Hematopoietic multipotent progenitor cell treated with erythropoietin and hydrocortisone succinate and interleukin-3 and kit ligand, for 17 days (in vitro differentiated cells): ENCODE measurements at regions not wholly inside any gene's neighbourhood (a gene's known extent, or its start where the extent isn't known, plus 50 kb on each side); places are given as distances from the start of the nearest gene placed in this dataset.

Experiments
- DNase-seq: peaks from one replicate; pipeline ENCODE4 v3.0.0-alpha.2; 2015; ENCODE audit warnings: low spot score

GRCh38 chr10:32169556-32169955 is 113.3 kb upstream of the KIF5B start:
- no peak for DNase-seq

- no peak for DNase-seq
Observed at GRCh38 chr10:32167450-32167849, 111.2 kb upstream of the KIF5B start.

- DNase-seq, result no peak
Observed at GRCh38 chr10:32166365-32166764, 110.1 kb upstream of the KIF5B start.

GRCh38 chr10:32163762-32164148 is 107.5 kb upstream of the KIF5B start:
- no peak for DNase-seq

GRCh38 chr10:32163071-32163761 is 107.0 kb upstream of the KIF5B start:
- no peak for DNase-seq

- DNase-seq, result no peak
Observed at GRCh38 chr10:32161586-32161985, 105.4 kb upstream of the KIF5B start.

- DNase-seq, result no peak
Observed at GRCh38 chr10:32160864-32161263, 104.6 kb upstream of the KIF5B start.

GRCh38 chr10:32159264-32159663 is 103.0 kb upstream of the KIF5B start:
- DNase-seq, result no peak

GRCh38 chr10:32156031-32156495 is 99.8 kb upstream of the KIF5B start:
- no peak for DNase-seq

- DNase-seq, result no peak
Observed at GRCh38 chr10:32155075-32155516, 98.9 kb upstream of the KIF5B start.

GRCh38 chr10:32153931-32154330 is 97.7 kb upstream of the KIF5B start:
- no peak for DNase-seq

GRCh38 chr10:32153252-32153651 is 97.0 kb upstream of the KIF5B start:
- DNase-seq, result no peak

GRCh38 chr10:32151871-32152270 is 95.6 kb upstream of the KIF5B start:
- no peak for DNase-seq

- DNase-seq, result no peak
Observed at GRCh38 chr10:32150532-32151101, 94.4 kb upstream of the KIF5B start.

GRCh38 chr10:32149252-32149955 is 93.2 kb upstream of the KIF5B start:
- no peak for DNase-seq

GRCh38 chr10:32148864-32149251 is 92.6 kb upstream of the KIF5B start:
- DNase-seq, result no peak

GRCh38 chr10:32147730-32148129 is 91.5 kb upstream of the KIF5B start:
- no peak for DNase-seq

- DNase-seq, result no peak
Observed at GRCh38 chr10:32146166-32146565, 89.9 kb upstream of the KIF5B start.

GRCh38 chr10:32144817-32145688 is 88.8 kb upstream of the KIF5B start:
- no peak for DNase-seq

GRCh38 chr10:32143302-32143847 is 87.2 kb upstream of the KIF5B start:
- no peak for DNase-seq

- no peak for DNase-seq
Observed at GRCh38 chr10:32142646-32143045, 86.4 kb upstream of the KIF5B start.
